Activated B cell treated with CpG ODN at 0.5 μM for 24 hours (primary cell): ENCODE measurements at regions not wholly inside any gene's neighbourhood (a gene's known extent, or its start where the extent isn't known, plus 50 kb on each side); places are given as distances from the start of the nearest gene placed in this dataset.

Source experiments
- ATAC-seq: fragments of 200-7000 bp; cut with Tn5 transposase; one replicate; pipeline ENCODE4 v1.10.0; 2021; ENCODE audit warnings: low read depth, mild to moderate bottlenecking, moderate library complexity
- CTCF ChIA-PET: fragments of 350-600 bp; sonication (Branson Sonifier 250); formaldehyde crosslinking; loops from one replicate; lab custom pipeline; 2021; ENCODE audit warnings: antibody characterized with exemption; lab: Charles Lee
- POLR2A ChIA-PET: fragments of 350-600 bp; sonication (Branson Sonifier 250); formaldehyde crosslinking; loops from one replicate; lab custom pipeline; 2021; ENCODE audit warnings: antibody characterized with exemption; lab: Charles Lee
- DNase-seq: peaks from one replicate; pipeline ENCODE4 v3.0.0; 2022
- H3K27ac Mint-ChIP-seq: one replicate; pipeline ENCODE4 v1.8.0; 2020; ENCODE audit warnings: mixed read lengths
- H3K27me3 Mint-ChIP-seq: one replicate; pipeline ENCODE4 v1.8.0; 2021; ENCODE audit warnings: mixed read lengths
- H3K36me3 Mint-ChIP-seq: one replicate; pipeline ENCODE4 v1.8.0; 2021; ENCODE audit warnings: low read depth, mixed read lengths
- H3K4me1 Mint-ChIP-seq: one replicate; pipeline ENCODE4 v1.8.0; 2021; ENCODE audit warnings: mixed read lengths
- H3K4me3 Mint-ChIP-seq: one replicate; pipeline ENCODE4 v1.8.0; 2020; ENCODE audit warnings: mild to moderate bottlenecking, mixed read lengths
- H3K9me3 Mint-ChIP-seq: one replicate; pipeline ENCODE4 v1.8.0; 2020; ENCODE audit warnings: mixed read lengths
- intact Hi-C: fragments of 100-400 bp; cut with micrococcal nuclease; formaldehyde crosslinking; loops from one replicate; pipeline ENCODE4 v1.15.1; 2024
- TF ChIP-seq, protein P1 (sequence below): fragments of 200-600 bp; IDR thresholded peaks from one replicate; pipeline ENCODE4 v1.8.0; 2022; ENCODE audit warnings: antibody characterized with exemption, mild to moderate bottlenecking

DNA sequence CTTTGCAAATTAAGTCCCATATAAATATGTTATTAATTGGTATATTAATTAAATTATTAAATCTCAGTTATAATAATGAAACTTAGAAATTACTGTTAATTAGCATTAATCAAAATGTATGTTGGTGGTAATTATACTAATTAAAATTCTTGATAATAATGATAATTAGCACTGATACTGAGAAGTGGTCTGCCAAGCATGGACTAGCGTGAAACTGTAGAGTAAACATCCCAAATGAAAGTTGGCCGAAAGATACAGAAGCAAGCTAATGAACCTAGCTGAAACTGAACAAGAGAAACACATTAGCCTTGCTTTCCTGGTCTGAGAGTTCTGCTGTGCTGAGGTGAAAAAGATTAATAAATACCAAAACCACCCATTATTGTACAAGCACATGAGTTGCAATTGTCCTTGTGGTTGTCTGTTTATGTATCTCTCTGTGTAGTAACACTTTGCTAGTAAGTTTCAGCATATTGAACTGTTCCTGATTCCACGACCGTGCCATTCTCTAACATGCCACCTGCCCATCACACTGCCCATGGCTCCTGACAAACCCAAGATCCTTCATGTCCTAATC, 341.8 kb downstream of the PLPP3 start:
- DNase-seq (no peak), ATAC-seq (no peak)
- Mint-ChIP-seq H3K27me3 (no peaks in the 10 kb centered on the region), H3K27ac (no peak overlapping the region), H3K36me3 (no peaks in the 10 kb centered on the region), H3K4me1 (no peaks in the 10 kb centered on the region), H3K9me3 (peaks cover 7% of the 10 kb centered on the region), H3K4me3 (no peak overlapping the region)
- ChIA-PET CTCF (no interaction called here), POLR2A (no interaction called here)
- intact Hi-C loops: no loop called here
- TF ChIP-seq, protein P1, sequence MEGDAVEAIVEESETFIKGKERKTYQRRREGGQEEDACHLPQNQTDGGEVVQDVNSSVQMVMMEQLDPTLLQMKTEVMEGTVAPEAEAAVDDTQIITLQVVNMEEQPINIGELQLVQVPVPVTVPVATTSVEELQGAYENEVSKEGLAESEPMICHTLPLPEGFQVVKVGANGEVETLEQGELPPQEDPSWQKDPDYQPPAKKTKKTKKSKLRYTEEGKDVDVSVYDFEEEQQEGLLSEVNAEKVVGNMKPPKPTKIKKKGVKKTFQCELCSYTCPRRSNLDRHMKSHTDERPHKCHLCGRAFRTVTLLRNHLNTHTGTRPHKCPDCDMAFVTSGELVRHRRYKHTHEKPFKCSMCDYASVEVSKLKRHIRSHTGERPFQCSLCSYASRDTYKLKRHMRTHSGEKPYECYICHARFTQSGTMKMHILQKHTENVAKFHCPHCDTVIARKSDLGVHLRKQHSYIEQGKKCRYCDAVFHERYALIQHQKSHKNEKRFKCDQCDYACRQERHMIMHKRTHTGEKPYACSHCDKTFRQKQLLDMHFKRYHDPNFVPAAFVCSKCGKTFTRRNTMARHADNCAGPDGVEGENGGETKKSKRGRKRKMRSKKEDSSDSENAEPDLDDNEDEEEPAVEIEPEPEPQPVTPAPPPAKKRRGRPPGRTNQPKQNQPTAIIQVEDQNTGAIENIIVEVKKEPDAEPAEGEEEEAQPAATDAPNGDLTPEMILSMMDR: no peak

DNA sequence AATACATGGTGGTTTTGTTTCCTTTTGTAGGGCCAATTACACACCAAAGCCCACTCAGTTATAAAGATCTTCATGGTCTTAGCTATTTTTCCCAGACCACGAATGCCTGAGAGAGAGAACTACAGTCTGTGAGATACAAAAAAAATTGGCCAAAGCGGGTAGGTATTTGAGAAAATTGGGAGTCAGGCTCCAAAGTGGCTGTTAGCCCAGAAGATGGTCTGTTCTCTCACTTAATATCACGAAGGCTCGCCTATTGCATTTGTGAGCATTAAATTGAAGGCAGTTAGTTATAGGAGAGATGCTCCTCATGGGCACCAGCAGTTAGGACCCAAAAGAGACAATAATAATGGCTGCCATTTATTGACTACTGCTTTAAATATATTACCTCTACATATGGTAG, 342.7 kb downstream of the PLPP3 start:
- ChIA-PET CTCF (no interaction called here), POLR2A (no interaction called here)
- Mint-ChIP-seq H3K36me3 (no peaks in the 10 kb centered on the region), H3K4me3 (no peak overlapping the region), H3K27ac (no peak overlapping the region), H3K27me3 (no peaks in the 10 kb centered on the region), H3K4me1 (no peaks in the 10 kb centered on the region), H3K9me3 (peaks cover 7% of the 10 kb centered on the region)
- intact Hi-C loops: no loop called here
- DNase-seq (no peak), ATAC-seq (no peak)
- TF ChIP-seq, protein P1: no peak

DNA sequence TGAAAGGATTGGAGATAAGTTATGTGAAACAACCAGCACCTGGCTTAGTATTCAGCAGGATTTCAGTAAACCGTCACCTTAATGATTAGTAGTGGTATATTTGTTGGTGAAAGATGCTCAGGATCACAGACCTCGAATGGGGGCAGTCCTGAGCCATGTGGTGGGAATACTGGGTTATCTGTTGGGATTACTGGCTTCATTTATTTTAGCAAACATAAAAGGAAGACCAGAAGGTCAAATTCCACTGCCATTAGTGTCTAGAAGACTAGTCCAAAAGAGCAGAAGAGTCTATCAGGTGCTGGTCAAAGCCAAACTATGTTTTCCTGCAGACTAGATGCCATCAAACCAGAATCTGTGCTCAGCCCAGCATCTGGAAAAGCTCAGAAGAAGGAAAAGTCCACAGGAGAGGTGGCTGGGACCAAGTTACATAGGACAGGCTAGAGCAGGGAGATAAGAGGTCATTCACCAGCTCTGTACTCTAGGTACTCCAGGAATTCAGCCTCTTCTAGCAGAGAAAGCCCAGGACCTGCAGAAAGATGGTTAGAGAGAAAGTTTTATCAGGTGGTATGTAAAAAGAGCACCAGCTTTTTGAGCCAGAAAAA, 343.4 kb downstream of the PLPP3 start:
- ChIA-PET POLR2A (no interaction called here), CTCF (no interaction called here)
- H3K27me3 Mint-ChIP-seq: no peaks in the 10 kb centered on the region
- ATAC-seq (no peak), DNase-seq (no peak)
- no peak overlapping the region for H3K4me3 Mint-ChIP-seq
- intact Hi-C loops: no loop called here
- H3K27ac Mint-ChIP-seq: no peak overlapping the region
- peaks cover 3% of the 10 kb centered on the region for H3K9me3 Mint-ChIP-seq
- H3K36me3 Mint-ChIP-seq: no peaks in the 10 kb centered on the region
- TF ChIP-seq, protein P1: no peak
- H3K4me1 Mint-ChIP-seq: no peaks in the 10 kb centered on the region

DNA sequence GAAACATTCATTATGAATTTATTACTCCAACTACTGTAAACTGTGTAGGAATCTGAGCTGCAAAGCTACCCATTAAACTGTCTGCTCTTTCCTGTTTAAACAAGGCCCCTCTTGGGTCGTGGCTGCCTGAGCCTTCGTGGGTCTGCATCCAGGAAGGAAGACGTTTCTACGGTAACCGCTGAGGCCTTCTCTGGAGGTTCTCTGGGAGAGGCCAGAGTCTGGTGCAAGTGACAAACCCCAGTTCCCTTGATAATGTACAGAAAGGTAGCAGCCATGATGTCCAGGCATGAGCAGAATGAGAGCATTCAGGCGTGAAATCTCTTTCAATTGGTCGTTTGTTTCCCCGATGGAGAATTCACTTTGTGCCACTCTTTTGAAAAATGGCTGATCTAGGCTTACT, 350.2 kb downstream of the PLPP3 start:
- no peaks in the 10 kb centered on the region for H3K9me3 Mint-ChIP-seq
- no peaks in the 10 kb centered on the region for H3K36me3 Mint-ChIP-seq
- no peak overlapping the region for H3K27ac Mint-ChIP-seq
- ChIA-PET CTCF (no interaction called here), POLR2A (no interaction called here)
- intact Hi-C loops: no loop called here
- no peak overlapping the region for H3K4me3 Mint-ChIP-seq
- DNase-seq: no peak
- TF ChIP-seq, protein P1: no peak
- H3K27me3 Mint-ChIP-seq: no peaks in the 10 kb centered on the region
- H3K4me1 Mint-ChIP-seq: no peaks in the 10 kb centered on the region
- ATAC-seq: no peak

DNA sequence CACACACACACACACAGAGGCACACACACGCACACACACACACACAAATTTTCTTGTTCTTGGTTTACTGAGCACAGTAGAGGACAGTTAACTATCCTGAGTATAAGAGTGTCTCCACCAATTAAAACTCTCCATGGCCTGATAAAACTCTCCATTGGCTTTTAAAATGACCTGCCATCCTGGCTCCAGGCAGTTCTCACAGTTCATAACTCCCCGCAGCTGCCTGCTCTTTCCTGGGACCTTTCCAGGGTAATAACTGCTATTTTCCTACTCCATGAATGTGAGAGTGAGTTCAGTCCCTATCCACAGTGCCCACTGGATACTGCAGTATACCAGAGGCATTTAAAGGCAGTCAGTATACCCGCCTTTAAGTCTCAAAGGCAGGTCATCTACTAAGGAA, 351.5 kb downstream of the PLPP3 start:
- ATAC-seq (no peak), DNase-seq (no peak)
- Mint-ChIP-seq H3K9me3 (no peaks in the 10 kb centered on the region), H3K4me1 (no peaks in the 10 kb centered on the region), H3K27ac (no peak overlapping the region), H3K36me3 (no peaks in the 10 kb centered on the region), H3K4me3 (no peak overlapping the region), H3K27me3 (no peaks in the 10 kb centered on the region)
- CTCF ChIA-PET: no interaction called here
- POLR2A ChIA-PET: no interaction called here
- TF ChIP-seq, protein P1: no peak
- intact Hi-C loops: no loop called here
